Stimulated activated CD4-positive, alpha-beta T cell treated with anti-CD3 and anti-CD28 coated beads, Interleukin-2, amount 100 ng/mL, for 48 hours (primary cell): ENCODE measurements at regions not wholly inside any gene's neighbourhood (a gene's known extent, or its start where the extent isn't known, plus 50 kb on each side); places are given as distances from the start of the nearest gene placed in this dataset.

Experiments
- DNase-seq, 2 donors: peaks; one replicate each; pipeline ENCODE4 v3.0.0-alpha.2; 2020

DNA sequence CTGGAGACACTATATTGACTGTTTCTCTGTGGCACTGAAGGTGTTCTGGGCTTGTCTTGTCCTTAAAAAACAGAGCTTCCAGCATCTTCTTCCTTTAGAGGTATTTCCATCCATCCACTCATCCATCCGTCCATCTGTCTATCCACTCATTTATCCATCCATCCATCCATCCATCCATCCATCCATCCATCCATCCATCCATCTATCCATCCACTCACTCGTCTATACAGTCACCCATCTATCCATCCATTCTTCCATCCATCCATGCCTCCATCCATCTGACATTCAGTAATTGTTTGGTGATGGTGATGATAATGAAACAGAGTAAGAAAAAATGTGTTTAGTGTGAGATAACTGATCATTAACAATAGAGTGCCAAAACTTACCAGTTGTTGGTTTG is 334.8 kb downstream of the NSG2 start:
- DNase-seq = no peak

GRCh38 chr5:174381241-174381640 is 335.7 kb downstream of the NSG2 start:
- DNase-seq = no peak

- no peak for DNase-seq
Observed at GRCh38 chr5:174383210-174384167, 338.0 kb downstream of the NSG2 start.

GRCh38 chr5:174384509-174384947 is 339.0 kb downstream of the NSG2 start:
- no peak for DNase-seq

DNA sequence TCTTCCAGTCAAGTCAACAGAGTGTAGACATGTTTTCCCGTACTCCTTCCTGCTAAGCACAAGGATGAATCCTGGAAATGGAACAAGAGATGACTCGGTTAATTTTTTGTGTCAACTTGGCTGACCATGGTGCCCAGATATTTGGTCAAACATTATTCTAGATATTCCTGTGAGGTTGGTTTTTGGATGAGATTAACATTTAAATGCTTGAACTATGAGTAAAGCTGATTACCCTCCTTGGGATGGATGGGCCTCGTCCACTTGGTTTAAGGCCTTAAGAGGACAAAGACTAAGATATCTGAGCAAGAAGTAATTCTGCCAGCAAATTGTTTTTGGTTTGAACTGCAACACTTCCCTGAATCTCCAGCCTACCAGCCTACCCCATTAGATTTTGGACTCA is 338.1 kb upstream of the MSX2 start:
- DNase-seq = no peak

GRCh38 chr5:174386846-174387245 is 337.5 kb upstream of the MSX2 start:
- DNase-seq = no peak

DNA sequence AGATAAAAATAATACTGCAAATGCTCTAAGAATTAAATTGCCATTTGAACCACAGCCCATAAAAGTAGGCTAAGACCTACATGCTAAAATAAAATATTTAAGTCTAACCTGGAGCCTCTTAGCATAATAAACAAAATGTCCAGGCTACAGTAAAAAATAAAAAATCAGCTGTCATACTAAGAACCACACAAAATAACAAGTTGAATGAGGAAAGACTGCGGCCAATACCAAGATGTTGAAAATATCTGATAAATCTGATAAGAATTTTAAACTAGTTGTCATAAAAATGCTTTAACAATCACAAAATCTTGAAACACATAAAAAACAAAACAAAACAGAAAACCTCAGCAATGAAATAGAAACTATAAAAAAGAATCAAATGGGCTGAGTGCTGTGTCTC is 336.9 kb upstream of the MSX2 start:
- DNase-seq = no peak

- no peak for DNase-seq
Observed at GRCh38 chr5:174392892-174393291, 331.5 kb upstream of the MSX2 start.

GRCh38 chr5:174396541-174396940 is 327.8 kb upstream of the MSX2 start:
- DNase-seq = no peak

DNA sequence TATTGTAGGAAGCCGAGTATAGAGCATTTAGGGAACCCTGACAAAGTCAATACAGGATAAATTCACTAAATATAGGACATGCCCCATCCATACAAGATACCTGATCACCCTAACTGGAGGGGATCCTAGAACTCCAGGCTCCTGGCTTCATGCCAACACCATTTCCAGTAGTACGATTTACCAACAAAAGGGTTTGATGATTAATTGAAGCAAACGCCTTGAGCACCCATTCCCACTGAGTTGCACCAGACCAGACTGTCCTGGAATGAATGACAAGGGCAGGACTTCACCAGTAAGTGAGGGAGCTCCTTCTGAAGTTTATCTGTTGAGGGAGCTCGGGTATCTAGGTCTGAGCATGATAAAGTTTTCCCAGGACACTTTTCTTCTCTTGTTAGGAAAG is 327.2 kb upstream of the MSX2 start:
- no peak for DNase-seq

- no peak for DNase-seq
Observed at GRCh38 chr5:174398171-174398570, 326.2 kb upstream of the MSX2 start.

GRCh38 chr5:174399411-174399810 is 325.0 kb upstream of the MSX2 start:
- DNase-seq = no peak

DNA sequence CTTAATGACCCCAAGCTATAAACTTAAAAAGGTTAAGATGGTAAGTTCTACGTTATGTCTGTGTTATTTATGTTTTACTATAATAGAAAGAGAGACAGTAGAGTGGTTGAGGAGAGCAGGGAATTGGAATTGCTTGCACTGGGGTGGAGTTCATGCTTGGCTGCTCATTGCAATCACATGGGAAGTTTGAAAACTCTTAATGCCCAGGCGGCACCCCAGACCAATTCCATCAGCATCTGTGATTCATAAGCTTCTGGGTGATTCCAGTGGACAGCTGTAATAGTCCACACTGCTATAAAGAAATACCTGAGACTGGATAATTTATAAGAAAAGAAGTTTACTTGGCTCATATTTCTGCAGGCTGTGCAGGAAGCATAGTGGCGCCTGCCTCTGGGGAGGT is 323.9 kb upstream of the MSX2 start:
- DNase-seq = no peak

DNA sequence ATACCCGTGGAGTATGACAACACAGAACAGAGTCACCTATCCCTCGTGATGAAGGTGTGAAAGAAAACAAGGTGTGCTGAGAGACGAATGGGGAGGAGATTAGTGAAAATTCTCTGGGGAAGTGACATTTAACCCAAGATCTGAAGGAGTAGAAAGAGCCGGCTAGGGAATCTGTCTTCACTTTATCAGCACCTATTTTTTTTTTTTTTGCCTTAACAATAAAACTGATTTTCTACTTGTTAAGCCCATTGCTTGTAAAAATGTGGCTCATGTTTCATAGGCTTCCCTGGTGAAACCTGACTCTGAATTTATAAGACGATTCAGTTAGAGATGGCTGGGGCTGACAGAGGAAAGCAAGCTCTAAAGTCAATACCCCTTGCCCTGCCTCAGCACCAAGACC is 322.6 kb upstream of the MSX2 start:
- DNase-seq = no peak

DNA sequence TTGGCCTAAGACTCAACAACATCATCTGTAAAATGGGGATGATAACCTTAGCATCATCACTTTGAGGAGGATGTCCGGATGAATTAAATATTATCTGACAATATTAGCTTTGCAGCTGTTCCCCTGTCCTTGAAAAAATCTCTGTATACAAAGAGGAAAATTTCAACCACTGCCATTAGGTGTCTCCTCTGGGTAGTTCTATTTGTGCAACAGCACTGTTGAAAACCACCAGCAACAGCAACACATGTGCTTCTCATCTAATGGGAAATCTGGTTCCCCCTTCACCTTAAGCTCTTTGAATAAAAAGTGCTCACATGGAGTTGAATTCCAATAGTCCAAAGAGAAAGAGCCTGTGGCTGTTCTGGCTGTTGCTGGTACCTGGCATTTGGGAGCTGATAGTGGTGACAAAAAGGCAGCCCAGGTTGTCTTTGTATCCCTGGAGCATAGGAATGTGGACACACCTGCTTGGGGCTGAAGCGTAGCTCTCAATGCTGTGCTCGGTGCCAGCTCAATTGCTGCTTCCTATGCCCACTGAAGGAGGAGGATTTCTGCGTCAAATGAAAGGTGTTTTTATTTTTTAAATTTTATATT is 322.1 kb upstream of the MSX2 start:
- DNase-seq = no peak

- no peak for DNase-seq
Observed at GRCh38 chr5:174404848-174405247, 319.5 kb upstream of the MSX2 start.

- DNase-seq = no peak
Observed at GRCh38 chr5:174409070-174409469, 315.3 kb upstream of the MSX2 start.

DNA sequence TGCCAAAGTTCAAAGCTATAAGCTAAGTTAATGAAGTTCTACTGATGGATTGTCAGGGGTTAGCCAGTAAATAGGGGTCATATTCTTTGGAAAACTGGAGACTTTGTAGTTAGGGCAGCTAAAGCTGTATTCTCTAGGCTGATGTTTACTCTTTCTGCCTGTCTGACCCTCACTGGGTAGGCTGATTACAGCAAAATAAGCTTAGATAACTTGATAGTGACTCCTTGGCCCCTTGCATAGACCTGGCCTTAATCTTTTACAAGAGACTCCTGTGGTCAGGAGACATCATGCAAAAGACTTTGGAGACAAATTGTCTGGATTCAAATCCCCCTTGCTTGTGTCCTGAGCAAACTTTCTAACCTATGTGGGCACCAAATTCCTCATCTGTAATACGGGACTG is 314.4 kb upstream of the MSX2 start:
- no peak for DNase-seq

- DNase-seq = no peak
Observed at GRCh38 chr5:174410716-174411478, 313.5 kb upstream of the MSX2 start.

GRCh38 chr5:174411479-174411819 is 312.9 kb upstream of the MSX2 start:
- DNase-seq = no peak

DNA sequence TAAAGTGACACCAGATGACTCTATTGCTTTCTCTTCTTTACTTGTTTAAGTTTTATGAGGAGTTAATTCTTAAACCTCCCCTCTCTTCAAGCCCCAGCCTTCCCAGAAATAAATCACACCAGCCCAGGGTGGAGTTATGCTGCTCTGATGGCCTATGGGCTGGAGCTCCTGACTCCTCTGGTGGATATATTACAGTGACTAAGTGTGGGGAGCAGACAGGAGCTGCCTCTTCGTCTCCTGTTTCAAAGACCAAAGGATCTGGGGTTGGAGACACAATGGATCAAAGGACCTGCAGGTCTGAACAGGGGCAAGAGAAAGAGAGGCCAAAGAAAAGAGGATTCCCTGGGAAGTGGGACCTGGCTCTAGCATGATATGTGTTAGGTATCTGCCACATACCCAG is 312.0 kb upstream of the MSX2 start:
- no peak for DNase-seq

DNA sequence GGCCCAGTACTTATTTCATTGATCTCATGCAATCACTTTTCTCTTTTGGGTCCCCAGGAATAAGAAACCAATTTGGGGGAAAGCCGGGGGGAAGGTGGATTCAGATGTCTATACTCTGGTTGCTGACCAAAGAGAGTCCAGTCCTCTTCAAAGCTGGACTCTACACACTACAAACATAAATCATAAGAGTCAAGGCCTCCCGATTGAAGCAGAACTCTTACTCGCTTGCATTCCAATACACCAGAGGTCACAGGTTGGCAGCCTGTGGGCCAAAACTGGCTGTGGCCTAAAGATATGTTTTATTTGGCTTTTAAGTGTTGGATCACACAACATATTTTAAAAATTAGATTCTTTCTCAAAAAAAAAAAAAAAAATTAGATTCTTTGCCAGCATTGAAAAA is 311.4 kb upstream of the MSX2 start:
- no peak for DNase-seq

- no peak for DNase-seq
Observed at GRCh38 chr5:174413567-174414314, 310.6 kb upstream of the MSX2 start.
